AG09319 (cell line): ENCODE measurements at regions not wholly inside any gene's neighbourhood (a gene's known extent, or its start where the extent isn't known, plus 50 kb on each side); places are given as distances from the start of the nearest gene placed in this dataset.

Source experiments
- DNase-seq: peaks from one replicate; pipeline ENCODE4 v3.0.0-alpha.2; 2010; ENCODE audit warnings: low read depth; ENCODE audit errors: extremely low read depth
- CTCF ChIP-seq: IDR thresholded peaks from 2 replicates; pipeline ENCODE4 v1.5.1; 2011; ENCODE audit warnings: low read depth, mild to moderate bottlenecking, inconsistent platforms, low read length, moderate library complexity

- no peak for TF ChIP-seq CTCF
- no peak for DNase-seq
Observed at GRCh38 chr4:20319825-20320612, 68.3 kb downstream of the SLIT2 start.

GRCh38 chr4:20323991-20324390 lies 72.3 kb downstream of the SLIT2 start:
- no peak for TF ChIP-seq CTCF
- DNase-seq = no peak

- no peak for TF ChIP-seq CTCF
Observed at GRCh38 chr4:20326460-20326859, 74.8 kb downstream of the SLIT2 start.

GRCh38 chr4:20326977-20327376 lies 75.3 kb downstream of the SLIT2 start:
- TF ChIP-seq CTCF = no peak
- DNase-seq = peak; percentile 34

More at GRCh38 chr4:20326460-20326859, 74.8 kb downstream of the SLIT2 start:
- DNase-seq = no peak

GRCh38 chr4:20327808-20328207 lies 76.1 kb downstream of the SLIT2 start:
- no peak for TF ChIP-seq CTCF
- DNase-seq = no peak

- TF ChIP-seq CTCF = no peak
- DNase-seq = no peak
Observed at GRCh38 chr4:20331642-20332041, 79.9 kb downstream of the SLIT2 start.

- no peak for TF ChIP-seq CTCF
- DNase-seq = no peak
Observed at GRCh38 chr4:20333141-20333715, 81.5 kb downstream of the SLIT2 start.
